ENCODE measurements at regions not wholly inside any gene's neighbourhood (a gene's known extent, or its start where the extent isn't known, plus 50 kb on each side); places are given as distances from the start of the nearest gene placed in this dataset.

DNA sequence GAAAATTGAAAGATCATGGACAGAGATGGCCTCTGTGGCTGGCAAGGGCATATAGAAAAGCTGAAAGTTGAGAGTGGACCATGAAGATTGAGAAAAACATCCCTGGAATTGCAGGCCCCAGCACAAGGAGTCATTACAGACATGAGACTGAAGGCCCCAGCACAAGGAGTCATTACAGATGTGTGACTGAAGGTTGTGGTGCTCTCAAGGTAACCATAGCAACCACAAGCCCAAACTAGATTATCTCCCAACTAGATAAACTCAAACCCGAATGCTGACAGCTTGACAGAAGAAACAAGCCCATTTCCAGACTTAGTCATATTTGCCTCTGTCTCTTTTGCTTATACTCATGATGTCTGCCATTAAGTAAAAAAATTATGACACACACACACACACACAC lies 1252.1 kb upstream of the ADGRL4 start:
- Histone ChIP-seq H2AFZ (ENCODE audit: low read length) (no peak overlapping the region), H3K23ac (ENCODE audit: insufficient read length) (no peak overlapping the region), H2BK15ac (ENCODE audit: low read length) (no peak overlapping the region), H3K79me1 (ENCODE audit: low read depth, low read length) (no peaks in the 10 kb centered on the region), H3K23me2 (ENCODE audit: low read depth, low read length) (no peaks in the 10 kb centered on the region; the same call in 1 of the 2 replicates), H3K27ac (ENCODE audit: low read depth, low read length) (no peak overlapping the region), H3K27me3 (replicated peaks in 1 of 4; ENCODE audit: control insufficient read depth in 3 of 4, extremely low read depth in 1 of 4, insufficient read depth in 3 of 4, low read length in 3 of 4) (no peaks in the 10 kb centered on the region), H2BK120ac (replicated peaks; ENCODE audit: low read depth, low read length) (no peak overlapping the region), H3K14ac (ENCODE audit: insufficient read length) (no peak overlapping the region), H4K20me1 (replicated peaks in 1 of 2; ENCODE audit: control insufficient read depth in 1 of 2, insufficient read depth in 2 of 2, low read length in 2 of 2) (no peaks in the 10 kb centered on the region), H3K18ac (ENCODE audit: extremely low read depth, low read length) (no peak overlapping the region), H4K91ac (replicated peaks; ENCODE audit: insufficient read length, low read length) (no peak overlapping the region), H3K9me3 (ENCODE audit: insufficient read depth in 2 of 2, low read depth in 1 of 2, low read length in 1 of 2) (peaks cover 0 to 10% of the 10 kb centered on the region in 2 experiments; a peak in 1 of 4 replicates), H2AK5ac (ENCODE audit: low read depth, low read length) (no peak overlapping the region), H4K5ac (ENCODE audit: insufficient read length, low read depth, low read length) (no peak overlapping the region), H2BK20ac (ENCODE audit: low read length) (no peak overlapping the region), H2BK5ac (ENCODE audit: low read depth, low read length) (no peak overlapping the region), H3K4me3 (ENCODE audit: extremely low read depth in 1 of 4, insufficient read depth in 2 of 4, low read depth in 3 of 4, low read length in 4 of 4) (no peak overlapping the region), H4K8ac (ENCODE audit: extremely low read depth, insufficient read depth, low read length) (no peak overlapping the region), H3K9ac (replicated peaks in 1 of 4; ENCODE audit: extremely low read depth in 1 of 4, low read depth in 3 of 4, low read length in 3 of 4) (no peak overlapping the region), H3K79me2 (ENCODE audit: control insufficient read depth in 1 of 2, insufficient read depth in 2 of 2, low read length in 2 of 2) (no peaks in the 10 kb centered on the region), H3K4me2 (ENCODE audit: insufficient read depth in 1 of 2, low read depth in 2 of 2, low read length in 2 of 2) (no peak overlapping the region), H3K36me3 (ENCODE audit: control insufficient read depth in 2 of 4, insufficient read depth in 4 of 4, low read length in 3 of 4) (no peaks in the 10 kb centered on the region), H2BK12ac (ENCODE audit: low read depth, low read length) (no peak overlapping the region), H3K56ac (replicated peaks; ENCODE audit: insufficient read length, low read depth, low read length) (no peak overlapping the region), H3K4ac (replicated peaks; ENCODE audit: insufficient read length, low read depth, low read length) (no peak overlapping the region), H3K4me1 (replicated peaks in 1 of 4; ENCODE audit: control insufficient read depth in 3 of 4, insufficient read depth in 4 of 4, low read length in 3 of 4) (no peaks in the 10 kb centered on the region)
- FAIRE-seq (no peak), DNase-seq (ENCODE audit: low read depth in 1 of 2, low spot score in 2 of 2) (no peak)
- 100% methylated on average over 1 of the region's 1 CpG; no CpG with 5 or more reads in 1 of the 2 experiments for WGBS, 2 experiments (ENCODE audit: extremely low coverage in 1 of 2, insufficient coverage in 1 of 2, insufficient read length in 1 of 2, insufficient replicate concordance in 2 of 2, low coverage in 1 of 2, low lambda C conversion rate in 2 of 2, missing lambda C conversion rate in 1 of 2)
- ChIA-PET CTCF (ENCODE audit: partially characterized antibody) (no interaction called here), POLR2A (ENCODE audit: partially characterized antibody) (no interaction called here)
- TF ChIP-seq TBP (IDR thresholded peaks at IDR 0.05; ENCODE audit: low read depth, low read length) (no peak), BACH1 (IDR thresholded peaks at IDR 0.05; ENCODE audit: low read length) (no peak), FOSL1 (IDR thresholded peaks at IDR 0.05; ENCODE audit: insufficient read depth, low read depth, low read length) (no peak), JUND (IDR thresholded peaks at IDR 0.05; ENCODE audit: low read length) (no peak), BRCA1 (IDR thresholded peaks at IDR 0.05; ENCODE audit: low read depth, low read length) (no peak), ZNF274 (IDR thresholded peaks at IDR 0.05; ENCODE audit: borderline replicate concordance, extremely low read depth, low read length) (no peak), GABPA (IDR thresholded peaks at IDR 0.05; ENCODE audit: borderline replicate concordance, insufficient read depth, low read length) (no peak), CEBPB (IDR thresholded peaks at IDR 0.05; ENCODE audit: low read depth, low read length) (no peak), HDAC2 (IDR thresholded peaks at IDR 0.05; ENCODE audit: borderline replicate concordance in 1 of 2, low read depth in 2 of 2, low read length in 2 of 2) (no peak), POU5F1 (IDR thresholded peaks at IDR 0.05; ENCODE audit: low read depth, low read length) (no peak)
- TF ChIP-seq, protein P1, sequence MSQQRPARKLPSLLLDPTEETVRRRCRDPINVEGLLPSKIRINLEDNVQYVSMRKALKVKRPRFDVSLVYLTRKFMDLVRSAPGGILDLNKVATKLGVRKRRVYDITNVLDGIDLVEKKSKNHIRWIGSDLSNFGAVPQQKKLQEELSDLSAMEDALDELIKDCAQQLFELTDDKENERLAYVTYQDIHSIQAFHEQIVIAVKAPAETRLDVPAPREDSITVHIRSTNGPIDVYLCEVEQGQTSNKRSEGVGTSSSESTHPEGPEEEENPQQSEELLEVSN (IDR thresholded peaks at IDR 0.05), result no peak

All from H1 (cell line).